HEK293 (cell line): ENCODE measurements at regions not wholly inside any gene's neighbourhood (a gene's known extent, or its start where the extent isn't known, plus 50 kb on each side); places are given as distances from the start of the nearest gene placed in this dataset.

Experiments used
- CTCF ChIP-seq: fragments of 450-650 bp; formaldehyde crosslinking; IDR thresholded peaks from 2 replicates; pipeline ENCODE4 v1.5.1; 2016; ENCODE audit warnings: missing biosample characterization, missing genetic modification characterization
- KLF16 ChIP-seq: fragments of 450-650 bp; formaldehyde crosslinking; IDR thresholded peaks from 2 replicates; pipeline ENCODE4 v1.5.1; 2017; ENCODE audit warnings: missing biosample characterization, missing genetic modification characterization
- REST ChIP-seq: fragments of 450-650 bp; formaldehyde crosslinking; IDR thresholded peaks from 2 replicates; pipeline ENCODE4 v1.5.1; 2016; ENCODE audit warnings: missing biosample characterization, missing genetic modification characterization
- SP3 ChIP-seq: fragments of 450-650 bp; formaldehyde crosslinking; IDR thresholded peaks from 2 replicates; pipeline ENCODE4 v1.5.1; 2016; ENCODE audit warnings: missing biosample characterization, missing genetic modification characterization
- TCF7L2 ChIP-seq: IDR thresholded peaks from 2 replicates; pipeline ENCODE4 v1.6.1; 2011; ENCODE audit warnings: low read depth, mild to moderate bottlenecking, inconsistent platforms, low read length, moderate library complexity, borderline replicate concordance
- ZFP3 ChIP-seq: fragments of 450-650 bp; formaldehyde crosslinking; IDR thresholded peaks from 2 replicates; pipeline ENCODE4 v1.5.1; 2016; ENCODE audit warnings: low read depth, missing biosample characterization, missing genetic modification characterization
- ZFP69B ChIP-seq: fragments of 450-650 bp; formaldehyde crosslinking; IDR thresholded peaks from 2 replicates; pipeline ENCODE4 v1.5.1; 2016; ENCODE audit warnings: missing biosample characterization, missing genetic modification characterization
- ZNF114 ChIP-seq: fragments of 450-650 bp; formaldehyde crosslinking; IDR thresholded peaks from 2 replicates; pipeline ENCODE4 v1.5.0; 2017; ENCODE audit warnings: missing biosample characterization, missing genetic modification characterization
- ZNF121 ChIP-seq: fragments of 450-650 bp; formaldehyde crosslinking; IDR thresholded peaks from 2 replicates; pipeline ENCODE4 v1.5.1; 2016; ENCODE audit warnings: missing biosample characterization, missing genetic modification characterization
- ZNF248 ChIP-seq: fragments of 450-650 bp; formaldehyde crosslinking; IDR thresholded peaks from 2 replicates; pipeline ENCODE4 v1.5.1; 2017; ENCODE audit warnings: missing biosample characterization, missing genetic modification characterization
- ZNF274 ChIP-seq, 2 experiments: fragments of 200-500 bp in 1 of 2; fragments of 450-650 bp in 1 of 2; sonication (Bioruptor generic) in 1 of 2; formaldehyde crosslinking in 1 of 2; IDR thresholded peaks; 2 replicates each; pipeline versions ENCODE4 v1.5.1 to v1.6.1; 2014 to 2016; ENCODE audit warnings: borderline replicate concordance in 1 of 2, inconsistent platforms in 1 of 2, low read length in 1 of 2, missing biosample characterization in 1 of 2, missing genetic modification characterization in 1 of 2
- ZNF311 ChIP-seq: fragments of 450-650 bp; formaldehyde crosslinking; IDR thresholded peaks from 2 replicates; pipeline ENCODE4 v1.5.1; 2017; ENCODE audit warnings: missing biosample characterization, missing genetic modification characterization, borderline replicate concordance
- ZNF513 ChIP-seq: fragments of 450-650 bp; IDR thresholded peaks from 2 replicates; pipeline ENCODE4 v1.5.1; 2018; ENCODE audit warnings: missing biosample characterization, missing genetic modification characterization
- ZNF624 ChIP-seq: fragments of 450-650 bp; formaldehyde crosslinking; IDR thresholded peaks from 2 replicates; pipeline ENCODE4 v1.5.1; 2017; ENCODE audit warnings: missing biosample characterization, missing genetic modification characterization

GRCh38 chr20:40863355-40863919 is 165.2 kb upstream of the TOP1 start:
- TF ChIP-seq CTCF (tag by site-specific recombination) = no peak
- no peak for TF ChIP-seq ZNF121
- no peak for TF ChIP-seq ZNF274 (IDR thresholded peaks at IDR 0.05; ENCODE audit: low read length)
- no peak for TF ChIP-seq ZNF274 (tag by site-specific recombination; IDR thresholded peaks at IDR 0.05; ENCODE audit: borderline replicate concordance)
- TF ChIP-seq ZNF114 (tag by site-specific recombination) = no peak
- no peak for TF ChIP-seq ZNF248 (tag by site-specific recombination)
- no peak for TF ChIP-seq ZNF624 (tag by site-specific recombination)
- no peak for TF ChIP-seq KLF16 (tag by site-specific recombination)
- TF ChIP-seq ZNF513 (tag by site-specific recombination) = no peak
- no peak for TF ChIP-seq ZFP3 (tag by site-specific recombination)
- no peak for TF ChIP-seq SP3 (tag by site-specific recombination)
- no peak for TF ChIP-seq TCF7L2
- no peak for TF ChIP-seq REST (tag by site-specific recombination)
- no peak for TF ChIP-seq ZFP69B (tag by site-specific recombination)
- no peak for TF ChIP-seq ZNF311 (tag by site-specific recombination)
